ENCODE measurements at regions not wholly inside any gene's neighbourhood (a gene's known extent, or its start where the extent isn't known, plus 50 kb on each side); places are given as distances from the start of the nearest gene placed in this dataset.

- TF ChIP-seq, protein P1, sequence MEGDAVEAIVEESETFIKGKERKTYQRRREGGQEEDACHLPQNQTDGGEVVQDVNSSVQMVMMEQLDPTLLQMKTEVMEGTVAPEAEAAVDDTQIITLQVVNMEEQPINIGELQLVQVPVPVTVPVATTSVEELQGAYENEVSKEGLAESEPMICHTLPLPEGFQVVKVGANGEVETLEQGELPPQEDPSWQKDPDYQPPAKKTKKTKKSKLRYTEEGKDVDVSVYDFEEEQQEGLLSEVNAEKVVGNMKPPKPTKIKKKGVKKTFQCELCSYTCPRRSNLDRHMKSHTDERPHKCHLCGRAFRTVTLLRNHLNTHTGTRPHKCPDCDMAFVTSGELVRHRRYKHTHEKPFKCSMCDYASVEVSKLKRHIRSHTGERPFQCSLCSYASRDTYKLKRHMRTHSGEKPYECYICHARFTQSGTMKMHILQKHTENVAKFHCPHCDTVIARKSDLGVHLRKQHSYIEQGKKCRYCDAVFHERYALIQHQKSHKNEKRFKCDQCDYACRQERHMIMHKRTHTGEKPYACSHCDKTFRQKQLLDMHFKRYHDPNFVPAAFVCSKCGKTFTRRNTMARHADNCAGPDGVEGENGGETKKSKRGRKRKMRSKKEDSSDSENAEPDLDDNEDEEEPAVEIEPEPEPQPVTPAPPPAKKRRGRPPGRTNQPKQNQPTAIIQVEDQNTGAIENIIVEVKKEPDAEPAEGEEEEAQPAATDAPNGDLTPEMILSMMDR (IDR thresholded peaks at IDR 0.05), result no peak
- no peak for TF ChIP-seq POLR2A (IDR thresholded peaks at IDR 0.05)
Measured at GRCh38 chr2:121073320-121074210, 211.4 kb downstream of the TFCP2L1 start.
